ENCODE measurements at regions not wholly inside any gene's neighbourhood (a gene's known extent, or its start where the extent isn't known, plus 50 kb on each side); places are given as distances from the start of the nearest gene placed in this dataset.

DNA sequence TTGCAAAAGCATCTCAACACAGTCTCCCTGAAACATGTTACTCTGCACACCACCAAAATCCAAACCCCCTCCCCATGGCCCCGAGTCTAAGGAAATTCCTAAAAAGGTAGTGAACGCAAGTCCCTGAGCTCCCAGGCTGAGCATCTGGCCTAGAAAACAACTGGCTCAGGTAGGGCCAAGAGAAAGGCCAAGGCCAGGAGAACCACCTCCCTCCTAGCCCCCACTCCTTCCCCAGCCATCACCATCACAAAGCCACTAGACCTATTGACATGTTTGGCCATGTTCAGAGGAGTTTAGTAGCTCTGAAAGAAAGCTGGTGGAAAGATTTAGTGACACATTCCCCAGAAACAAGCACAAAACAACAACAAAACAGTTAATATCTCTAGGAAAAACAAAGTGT, 220.0 kb upstream of the PSMD7 start:
- Histone ChIP-seq H2AFZ (ENCODE audit: low read length) (no peak overlapping the region), H3K4me2 (ENCODE audit: low read depth, low read length) (no peak overlapping the region), H3K4me1 (ENCODE audit: insufficient read depth, low read length) (no peaks in the 10 kb centered on the region), H3K36me3 (replicated peaks in 1 of 2; ENCODE audit: control insufficient read depth in 1 of 2, insufficient read depth in 2 of 2, low read length in 2 of 2) (no peaks in the 10 kb centered on the region), H3K4me3 (replicated peaks in 1 of 3; ENCODE audit: insufficient read depth in 1 of 3, low read depth in 2 of 3, low read length in 3 of 3) (no peak overlapping the region), H3K27ac (ENCODE audit: extremely low read length, insufficient read depth, low read length) (no peak overlapping the region), H3K27me3 (ENCODE audit: control insufficient read depth in 1 of 2, insufficient read depth in 2 of 2, low read length in 2 of 2) (peaks cover 2 to 19% of the 10 kb centered on the region in 2 experiments; a peak in 4 of 5 replicates), H3K9ac (ENCODE audit: insufficient read depth, low read depth, low read length) (no peak overlapping the region), H3K79me2 (ENCODE audit: insufficient read depth, low read length) (no peaks in the 10 kb centered on the region), H3K9me3 (ENCODE audit: low read length) (peaks cover 6% of the 10 kb centered on the region; the same call in 1 of the 2 replicates), H4K20me1 (ENCODE audit: insufficient read depth, low read length) (no peaks in the 10 kb centered on the region)
- in situ Hi-C loops (cut with HindIII; ENCODE audit: extremely low pct_ligation_motif_present, low pct_unique_long_range_greater_than_20kb) (no loop called here), intact Hi-C loops (cut with micrococcal nuclease; ENCODE audit: unreplicated experiment) (no loop called here)
- WGBS (ENCODE audit: low lambda C conversion rate) = 5% methylated on average over 2 of the region's 2 CpGs
- ATAC-seq = no peak
- no peak for FAIRE-seq
- no TSS peak for BruUV-seq (replicated peaks)
- ChIA-PET CTCF (ENCODE audit: low intra/inter-chr PET ratio, low total read pairs) (no interaction called here), POLR2A (no interaction called here)
- DNase-seq (ENCODE audit: low spot score) = no peak
- TF ChIP-seq, protein P1, sequence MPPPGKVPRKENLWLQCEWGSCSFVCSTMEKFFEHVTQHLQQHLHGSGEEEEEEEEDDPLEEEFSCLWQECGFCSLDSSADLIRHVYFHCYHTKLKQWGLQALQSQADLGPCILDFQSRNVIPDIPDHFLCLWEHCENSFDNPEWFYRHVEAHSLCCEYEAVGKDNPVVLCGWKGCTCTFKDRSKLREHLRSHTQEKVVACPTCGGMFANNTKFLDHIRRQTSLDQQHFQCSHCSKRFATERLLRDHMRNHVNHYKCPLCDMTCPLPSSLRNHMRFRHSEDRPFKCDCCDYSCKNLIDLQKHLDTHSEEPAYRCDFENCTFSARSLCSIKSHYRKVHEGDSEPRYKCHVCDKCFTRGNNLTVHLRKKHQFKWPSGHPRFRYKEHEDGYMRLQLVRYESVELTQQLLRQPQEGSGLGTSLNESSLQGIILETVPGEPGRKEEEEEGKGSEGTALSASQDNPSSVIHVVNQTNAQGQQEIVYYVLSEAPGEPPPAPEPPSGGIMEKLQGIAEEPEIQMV (CRISPR knock-in tag; IDR thresholded peaks at IDR 0.05; ENCODE audit: low read depth) = no peak
- no peak for TF ChIP-seq ZNF619 (CRISPR knock-in tag; IDR thresholded peaks at IDR 0.05)
- TF ChIP-seq ZSCAN22 (CRISPR knock-in tag; IDR thresholded peaks at IDR 0.05) = no peak
- no peak for TF ChIP-seq TCF12 (IDR thresholded peaks at IDR 0.05)
- TF ChIP-seq TCF12 (CRISPR knock-in tag; IDR thresholded peaks at IDR 0.05) = no peak
- TF ChIP-seq, protein P2, sequence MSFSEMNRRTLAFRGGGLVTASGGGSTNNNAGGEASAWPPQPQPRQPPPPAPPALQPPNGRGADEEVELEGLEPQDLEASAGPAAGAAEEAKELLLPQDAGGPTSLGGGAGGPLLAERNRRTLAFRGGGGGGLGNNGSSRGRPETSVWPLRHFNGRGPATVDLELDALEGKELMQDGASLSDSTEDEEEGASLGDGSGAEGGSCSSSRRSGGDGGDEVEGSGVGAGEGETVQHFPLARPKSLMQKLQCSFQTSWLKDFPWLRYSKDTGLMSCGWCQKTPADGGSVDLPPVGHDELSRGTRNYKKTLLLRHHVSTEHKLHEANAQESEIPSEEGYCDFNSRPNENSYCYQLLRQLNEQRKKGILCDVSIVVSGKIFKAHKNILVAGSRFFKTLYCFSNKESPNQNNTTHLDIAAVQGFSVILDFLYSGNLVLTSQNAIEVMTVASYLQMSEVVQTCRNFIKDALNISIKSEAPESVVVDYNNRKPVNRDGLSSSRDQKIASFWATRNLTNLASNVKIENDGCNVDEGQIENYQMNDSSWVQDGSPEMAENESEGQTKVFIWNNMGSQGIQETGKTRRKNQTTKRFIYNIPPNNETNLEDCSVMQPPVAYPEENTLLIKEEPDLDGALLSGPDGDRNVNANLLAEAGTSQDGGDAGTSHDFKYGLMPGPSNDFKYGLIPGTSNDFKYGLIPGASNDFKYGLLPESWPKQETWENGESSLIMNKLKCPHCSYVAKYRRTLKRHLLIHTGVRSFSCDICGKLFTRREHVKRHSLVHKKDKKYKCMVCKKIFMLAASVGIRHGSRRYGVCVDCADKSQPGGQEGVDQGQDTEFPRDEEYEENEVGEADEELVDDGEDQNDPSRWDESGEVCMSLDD (CRISPR knock-in tag; IDR thresholded peaks at IDR 0.05; ENCODE audit: borderline replicate concordance) = no peak
- no peak for TF ChIP-seq SRSF4 (IDR thresholded peaks at IDR 0.05; ENCODE audit: low read depth, low read length, poor library complexity, severe bottlenecking)
- no peak for TF ChIP-seq IKZF4 (CRISPR knock-in tag; IDR thresholded peaks at IDR 0.05; ENCODE audit: borderline replicate concordance, low read depth, not compliant biosample characterization)
- no peak for TF ChIP-seq EHMT2 (IDR thresholded peaks at IDR 0.05; ENCODE audit: borderline replicate concordance, low read depth, low read length)
- TF ChIP-seq, protein P3, sequence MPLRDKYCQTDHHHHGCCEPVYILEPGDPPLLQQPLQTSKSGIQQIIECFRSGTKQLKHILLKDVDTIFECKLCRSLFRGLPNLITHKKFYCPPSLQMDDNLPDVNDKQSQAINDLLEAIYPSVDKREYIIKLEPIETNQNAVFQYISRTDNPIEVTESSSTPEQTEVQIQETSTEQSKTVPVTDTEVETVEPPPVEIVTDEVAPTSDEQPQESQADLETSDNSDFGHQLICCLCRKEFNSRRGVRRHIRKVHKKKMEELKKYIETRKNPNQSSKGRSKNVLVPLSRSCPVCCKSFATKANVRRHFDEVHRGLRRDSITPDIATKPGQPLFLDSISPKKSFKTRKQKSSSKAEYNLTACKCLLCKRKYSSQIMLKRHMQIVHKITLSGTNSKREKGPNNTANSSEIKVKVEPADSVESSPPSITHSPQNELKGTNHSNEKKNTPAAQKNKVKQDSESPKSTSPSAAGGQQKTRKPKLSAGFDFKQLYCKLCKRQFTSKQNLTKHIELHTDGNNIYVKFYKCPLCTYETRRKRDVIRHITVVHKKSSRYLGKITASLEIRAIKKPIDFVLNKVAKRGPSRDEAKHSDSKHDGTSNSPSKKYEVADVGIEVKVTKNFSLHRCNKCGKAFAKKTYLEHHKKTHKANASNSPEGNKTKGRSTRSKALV (CRISPR knock-in tag; IDR thresholded peaks at IDR 0.05) = no peak
- TF ChIP-seq ZNF510 (CRISPR knock-in tag; IDR thresholded peaks at IDR 0.05; ENCODE audit: low read depth) = no peak
- TF ChIP-seq NR2F6 (IDR thresholded peaks at IDR 0.05) = no peak
- no peak for TF ChIP-seq NR2F6 (CRISPR knock-in tag; IDR thresholded peaks at IDR 0.05)
- TF ChIP-seq PHB2 (IDR thresholded peaks at IDR 0.05; ENCODE audit: partially characterized antibody) = no peak
- no peak for TF ChIP-seq RAD51 (IDR thresholded peaks at IDR 0.05; ENCODE audit: borderline replicate concordance)
- TF ChIP-seq, protein P4, sequence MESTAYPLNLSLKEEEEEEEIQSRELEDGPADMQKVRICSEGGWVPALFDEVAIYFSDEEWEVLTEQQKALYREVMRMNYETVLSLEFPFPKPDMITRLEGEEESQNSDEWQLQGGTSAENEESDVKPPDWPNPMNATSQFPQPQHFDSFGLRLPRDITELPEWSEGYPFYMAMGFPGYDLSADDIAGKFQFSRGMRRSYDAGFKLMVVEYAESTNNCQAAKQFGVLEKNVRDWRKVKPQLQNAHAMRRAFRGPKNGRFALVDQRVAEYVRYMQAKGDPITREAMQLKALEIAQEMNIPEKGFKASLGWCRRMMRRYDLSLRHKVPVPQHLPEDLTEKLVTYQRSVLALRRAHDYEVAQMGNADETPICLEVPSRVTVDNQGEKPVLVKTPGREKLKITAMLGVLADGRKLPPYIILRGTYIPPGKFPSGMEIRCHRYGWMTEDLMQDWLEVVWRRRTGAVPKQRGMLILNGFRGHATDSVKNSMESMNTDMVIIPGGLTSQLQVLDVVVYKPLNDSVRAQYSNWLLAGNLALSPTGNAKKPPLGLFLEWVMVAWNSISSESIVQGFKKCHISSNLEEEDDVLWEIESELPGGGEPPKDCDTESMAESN (CRISPR knock-in tag; conservative IDR thresholded peaks at IDR 0.05) = no peak
- TF ChIP-seq ZFP1 (CRISPR knock-in tag; IDR thresholded peaks at IDR 0.05) = no peak
- no peak for TF ChIP-seq SIN3B (IDR thresholded peaks at IDR 0.05; ENCODE audit: low read length)
- no peak for TF ChIP-seq ZNF569 (CRISPR knock-in tag; IDR thresholded peaks at IDR 0.05; ENCODE audit: borderline replicate concordance)
- no peak for TF ChIP-seq ZC3H4 (CRISPR knock-in tag; IDR thresholded peaks at IDR 0.05; ENCODE audit: borderline replicate concordance)

Measured in HepG2 (cell line).